GM10266 (cell line): ENCODE measurements at regions not wholly inside any gene's neighbourhood (a gene's known extent, or its start where the extent isn't known, plus 50 kb on each side); places are given as distances from the start of the nearest gene placed in this dataset.

ENCODE experiments used
- DNase-seq: peaks from one replicate; pipeline ENCODE4 v3.0.0; 2012; ENCODE audit errors: extremely low spot score
- TF ChIP-seq, protein P1 (sequence below): IDR thresholded peaks from 2 replicates; pipeline ENCODE4 v1.5.1; 2012; ENCODE audit warnings: mild to moderate bottlenecking, low read depth; ENCODE audit not compliant: control insufficient read depth, insufficient read depth; ENCODE audit errors: missing control alignments

DNA sequence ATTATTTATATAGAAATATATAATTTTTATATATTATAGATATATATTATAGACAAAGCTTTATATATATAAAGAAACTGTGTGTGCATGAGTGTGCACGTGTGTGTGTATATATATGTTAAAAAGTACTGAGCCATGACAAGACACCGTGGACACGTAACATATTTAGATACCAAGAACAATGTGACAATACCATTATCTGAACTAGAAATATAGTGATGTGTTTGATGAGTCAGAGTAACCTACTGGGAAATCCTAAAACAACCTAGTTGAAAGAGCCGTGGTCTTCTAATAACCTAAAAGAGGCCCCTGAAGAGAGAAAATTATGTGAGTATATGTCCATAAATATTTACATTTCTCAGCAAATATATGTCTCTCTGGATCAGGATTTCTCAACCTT lies 50.7 kb upstream of the ITGB8 start:
- TF ChIP-seq, protein P1, sequence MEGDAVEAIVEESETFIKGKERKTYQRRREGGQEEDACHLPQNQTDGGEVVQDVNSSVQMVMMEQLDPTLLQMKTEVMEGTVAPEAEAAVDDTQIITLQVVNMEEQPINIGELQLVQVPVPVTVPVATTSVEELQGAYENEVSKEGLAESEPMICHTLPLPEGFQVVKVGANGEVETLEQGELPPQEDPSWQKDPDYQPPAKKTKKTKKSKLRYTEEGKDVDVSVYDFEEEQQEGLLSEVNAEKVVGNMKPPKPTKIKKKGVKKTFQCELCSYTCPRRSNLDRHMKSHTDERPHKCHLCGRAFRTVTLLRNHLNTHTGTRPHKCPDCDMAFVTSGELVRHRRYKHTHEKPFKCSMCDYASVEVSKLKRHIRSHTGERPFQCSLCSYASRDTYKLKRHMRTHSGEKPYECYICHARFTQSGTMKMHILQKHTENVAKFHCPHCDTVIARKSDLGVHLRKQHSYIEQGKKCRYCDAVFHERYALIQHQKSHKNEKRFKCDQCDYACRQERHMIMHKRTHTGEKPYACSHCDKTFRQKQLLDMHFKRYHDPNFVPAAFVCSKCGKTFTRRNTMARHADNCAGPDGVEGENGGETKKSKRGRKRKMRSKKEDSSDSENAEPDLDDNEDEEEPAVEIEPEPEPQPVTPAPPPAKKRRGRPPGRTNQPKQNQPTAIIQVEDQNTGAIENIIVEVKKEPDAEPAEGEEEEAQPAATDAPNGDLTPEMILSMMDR = no peak
- no peak for DNase-seq

DNA sequence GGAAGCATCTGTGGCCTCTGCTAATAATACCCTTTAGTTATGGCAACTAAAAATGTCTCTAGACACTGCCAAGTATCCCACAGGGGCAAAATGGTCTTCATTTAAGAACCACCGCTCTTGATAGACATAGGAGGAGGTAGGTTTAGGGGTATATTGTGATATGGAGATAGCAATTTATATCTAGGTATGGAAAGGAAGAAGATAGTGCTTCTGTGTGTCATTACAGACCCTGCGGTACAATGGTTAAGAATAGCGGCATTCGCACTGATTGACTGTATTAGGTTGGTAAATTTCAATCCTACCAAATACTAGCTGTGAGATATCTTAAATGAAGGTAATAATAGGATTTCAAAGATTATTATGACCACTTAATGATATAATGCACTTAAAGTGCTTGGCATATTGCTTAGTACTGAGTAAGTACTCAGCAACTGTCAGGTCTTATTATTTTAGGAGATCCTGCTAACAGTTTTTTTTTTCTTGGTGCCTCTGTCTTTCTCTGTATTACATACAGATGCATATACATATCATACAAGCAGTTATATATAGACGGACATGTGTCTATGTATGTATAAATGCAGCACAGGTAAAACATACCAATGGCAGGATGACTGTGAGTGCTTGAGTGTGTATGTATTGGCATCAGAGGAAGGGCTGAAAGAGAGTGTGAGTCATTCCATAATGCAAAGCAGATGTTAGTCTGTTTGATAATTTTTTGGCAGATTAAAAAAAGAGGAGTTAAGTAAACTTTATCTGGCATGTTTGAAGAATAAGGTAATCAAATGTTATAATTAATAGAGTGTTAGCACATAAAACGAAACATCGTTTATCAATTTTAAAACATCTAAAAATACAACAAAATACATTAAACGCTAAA lies 50.0 kb upstream of the ITGB8 start:
- DNase-seq = no peak
- TF ChIP-seq, protein P1 = no peak
